ENCODE measurements at regions not wholly inside any gene's neighbourhood (a gene's known extent, or its start where the extent isn't known, plus 50 kb on each side); places are given as distances from the start of the nearest gene placed in this dataset.
"Not testable (repeated sequence)": the region's sequence is repeated elsewhere in the genome, so short reads cannot be mapped to it uniquely, and the experiment has no call there.

GRCh38 chr18:38174594-38174993 is 609.0 kb upstream of the CELF4 start:
- DNase-seq = no peak

GRCh38 chr18:38174173-38174572 is 608.6 kb upstream of the CELF4 start:
- DNase-seq = no peak

- DNase-seq = no peak
Measured at GRCh38 chr18:38170845-38171244, 605.2 kb upstream of the CELF4 start.

GRCh38 chr18:38167623-38168022 is 602.0 kb upstream of the CELF4 start:
- DNase-seq = no peak

GRCh38 chr18:38153116-38153515 is 587.5 kb upstream of the CELF4 start:
- not testable (repeated sequence) for DNase-seq

- DNase-seq = no peak
Measured at GRCh38 chr18:38116716-38117115, 551.1 kb upstream of the CELF4 start.

- DNase-seq = no peak
Measured at GRCh38 chr18:38115201-38115600, 549.6 kb upstream of the CELF4 start.

- no peak for DNase-seq
Measured at GRCh38 chr18:38087538-38087937, 521.9 kb upstream of the CELF4 start.

GRCh38 chr18:38081516-38081915 is 515.9 kb upstream of the CELF4 start:
- DNase-seq = no peak

GRCh38 chr18:38077229-38077628 is 511.6 kb upstream of the CELF4 start:
- no peak for DNase-seq

- DNase-seq = no peak
Measured at GRCh38 chr18:38076346-38077070, 510.9 kb upstream of the CELF4 start.

GRCh38 chr18:38074298-38074876 is 508.8 kb upstream of the CELF4 start:
- DNase-seq = no peak

GRCh38 chr18:38067821-38068220 is 502.2 kb upstream of the CELF4 start:
- no peak for DNase-seq

- no peak for DNase-seq
Measured at GRCh38 chr18:38067086-38067485, 501.5 kb upstream of the CELF4 start.

- no peak for DNase-seq
Measured at GRCh38 chr18:38052879-38053590, 487.4 kb upstream of the CELF4 start.

GRCh38 chr18:38047820-38048219 is 482.2 kb upstream of the CELF4 start:
- no peak for DNase-seq

- no peak for DNase-seq
Measured at GRCh38 chr18:38046651-38047050, 481.1 kb upstream of the CELF4 start.

- DNase-seq = no peak
Measured at GRCh38 chr18:38045845-38046244, 480.2 kb upstream of the CELF4 start.

GRCh38 chr18:38042211-38042890 is 476.8 kb upstream of the CELF4 start:
- DNase-seq = no peak

- no peak for DNase-seq
Measured at GRCh38 chr18:38038242-38038641, 472.6 kb upstream of the CELF4 start.

- no peak for DNase-seq
Measured at GRCh38 chr18:38035193-38035592, 469.6 kb upstream of the CELF4 start.

- DNase-seq = no peak
Measured at GRCh38 chr18:38033282-38033681, 467.7 kb upstream of the CELF4 start.

GRCh38 chr18:38032516-38032915 is 466.9 kb upstream of the CELF4 start:
- no peak for DNase-seq
